ENCODE measurements at regions not wholly inside any gene's neighbourhood (a gene's known extent, or its start where the extent isn't known, plus 50 kb on each side); places are given as distances from the start of the nearest gene placed in this dataset.

DNA sequence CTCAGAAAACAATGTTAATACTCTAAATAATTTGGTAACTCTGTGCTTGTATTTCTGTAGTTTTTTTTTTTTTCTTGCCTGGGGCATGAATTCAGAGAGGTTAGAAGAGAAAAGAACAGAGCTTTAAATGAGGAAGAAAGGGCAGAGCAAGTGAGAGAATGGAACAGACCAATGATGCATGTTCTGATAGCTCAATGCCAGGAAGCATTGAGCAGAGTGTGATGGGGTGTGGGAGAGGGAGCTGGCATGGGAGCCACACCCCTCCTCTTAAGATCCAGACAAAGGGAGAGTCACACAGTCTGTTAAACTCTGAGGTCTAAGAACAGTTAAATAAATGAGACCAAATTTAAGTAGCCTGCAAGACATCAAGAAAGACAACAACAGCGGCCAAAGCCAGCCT is 538.6 kb downstream of the TUSC7 start:
- TF ChIP-seq GATA3 (IDR thresholded peaks at IDR 0.05; ENCODE audit: low read depth, low read length) (no peak), GATA2 (IDR thresholded peaks at IDR 0.05; ENCODE audit: low read depth, low read length) (no peak)
